IMR-90 (cell line): ENCODE measurements at regions not wholly inside any gene's neighbourhood (a gene's known extent, or its start where the extent isn't known, plus 50 kb on each side); places are given as distances from the start of the nearest gene placed in this dataset.

Source experiments
- ATAC-seq: fragments of 200-7000 bp; cut with Tn5 transposase; 2 replicates; pipeline ENCODE4 v1.9.1; 2020; ENCODE audit warnings: low read depth, mild to moderate bottlenecking, moderate library complexity
- BruUV-seq: library from RNA; stranded (reverse); fragments of 400-500 nt; replicated peaks from 2 replicates; lab custom pipeline; 2021; lab: Mats Ljungman, UMichigan
- CTCF ChIA-PET: fragments of 300-600 bp; formaldehyde crosslinking; extraction: SDS; loops from one replicate; lab custom pipeline; 2021; ENCODE audit warnings: antibody characterized with exemption; lab: Yijun Ruan, JAX
- POLR2A ChIA-PET: fragments of 300-600 bp; sonication (Branson Sonifier 250); formaldehyde crosslinking; loops from one replicate; lab custom pipeline; 2022; ENCODE audit warnings: antibody characterized with exemption; ENCODE audit not compliant: unreplicated experiment; lab: Charles Lee
- DNase-seq: peaks from one replicate; pipeline ENCODE4 v3.0.0; 2013
- H2AFZ ChIP-seq: replicated peaks from 2 replicates; pipeline ENCODE3; 2013; ENCODE audit warnings: low read length, mild to moderate bottlenecking; ENCODE audit not compliant: poor library complexity
- H2AK5ac ChIP-seq: 2 replicates; pipeline ENCODE4 v1.6.1; 2013; ENCODE audit warnings: low read depth, low read length, inconsistent platforms
- H2AK9ac ChIP-seq: replicated peaks from 2 replicates; pipeline ENCODE3; 2013; ENCODE audit warnings: mild to moderate bottlenecking, low read depth, low read length, moderate library complexity; ENCODE audit not compliant: poor library complexity
- H2BK120ac ChIP-seq: 2 replicates; pipeline ENCODE4 v1.6.1; 2013; ENCODE audit warnings: low read depth, low read length, inconsistent platforms
- H2BK15ac ChIP-seq: 3 replicates; pipeline ENCODE4 v1.6.1; 2013; ENCODE audit warnings: low read depth, low read length, inconsistent platforms
- H2BK20ac ChIP-seq: 2 replicates; pipeline ENCODE4 v1.6.1; 2013; ENCODE audit warnings: low read depth, mild to moderate bottlenecking, inconsistent platforms, low read length, moderate library complexity
- H2BK5ac ChIP-seq: 2 replicates; pipeline ENCODE4 v1.6.1; 2013; ENCODE audit warnings: mild to moderate bottlenecking, low read depth, low read length, inconsistent platforms; ENCODE audit not compliant: poor library complexity, severe bottlenecking
- H3K14ac ChIP-seq: replicated peaks from 2 replicates; pipeline ENCODE4 v1.6.1; 2013; ENCODE audit warnings: low read depth, low read length, inconsistent platforms
- H3K18ac ChIP-seq: 2 replicates; pipeline ENCODE4 v1.6.1; 2013; ENCODE audit warnings: low read depth, low read length, control low read depth
- H3K23ac ChIP-seq: 2 replicates; pipeline ENCODE4 v1.6.1; 2013; ENCODE audit warnings: low read depth, low read length, inconsistent platforms
- H3K27ac ChIP-seq: 2 replicates; pipeline ENCODE4 v1.5.1; 2013; ENCODE audit warnings: mild to moderate bottlenecking, control low read depth, low read length; ENCODE audit not compliant: insufficient read depth
- H3K27me3 ChIP-seq: 2 replicates; pipeline ENCODE4 v1.6.1; 2013; ENCODE audit warnings: low read length; ENCODE audit not compliant: control insufficient read depth, insufficient read depth
- H3K36me3 ChIP-seq: 2 replicates; pipeline ENCODE4 v1.6.1; 2013; ENCODE audit warnings: low read length, mixed read lengths; ENCODE audit not compliant: control insufficient read depth, insufficient read depth
- H3K4ac ChIP-seq: 2 replicates; pipeline ENCODE4 v1.6.1; 2013; ENCODE audit warnings: low read depth, low read length, inconsistent platforms
- H3K4me1 ChIP-seq: 2 replicates; pipeline ENCODE4 v1.6.1; 2013; ENCODE audit warnings: low read length, mixed read lengths; ENCODE audit not compliant: control insufficient read depth, insufficient read depth
- H3K4me2 ChIP-seq: 2 replicates; pipeline ENCODE4 v1.6.1; 2013; ENCODE audit warnings: low read depth, mild to moderate bottlenecking, control low read depth, low read length, moderate library complexity
- H3K4me3 ChIP-seq: 2 replicates; pipeline ENCODE4 v1.5.1; 2013; ENCODE audit warnings: low read depth, mild to moderate bottlenecking, control low read depth, low read length, moderate library complexity; ENCODE audit not compliant: insufficient read depth
- H3K56ac ChIP-seq: 2 replicates; pipeline ENCODE4 v1.6.1; 2013; ENCODE audit warnings: low read length, inconsistent platforms; ENCODE audit not compliant: insufficient read depth; ENCODE audit errors: extremely low read depth
- H3K79me1 ChIP-seq, 2 experiments: 2 replicates each; pipeline ENCODE4 v1.6.1; 2013; ENCODE audit warnings: low read length in 2 of 2, inconsistent platforms in 1 of 2, low read depth in 1 of 2
- H3K9ac ChIP-seq: 2 replicates; pipeline ENCODE4 v1.6.1; 2013; ENCODE audit warnings: low read depth, low read length, control low read depth
- H3K9me1 ChIP-seq: 2 replicates; pipeline ENCODE4 v1.6.1; 2013; ENCODE audit warnings: low read length, inconsistent platforms; ENCODE audit not compliant: insufficient read depth
- H3K9me3 ChIP-seq: 2 replicates; pipeline ENCODE4 v1.6.1; 2013; ENCODE audit warnings: low read length; ENCODE audit not compliant: control insufficient read depth, insufficient read depth
- H4K20me1 ChIP-seq: 2 replicates; pipeline ENCODE4 v1.6.1; 2013; ENCODE audit warnings: low read length, inconsistent platforms; ENCODE audit not compliant: insufficient read depth
- H4K5ac ChIP-seq: 2 replicates; pipeline ENCODE4 v1.6.1; 2013; ENCODE audit warnings: mild to moderate bottlenecking, low read depth, low read length, control low read depth
- H4K8ac ChIP-seq, 2 experiments: 2 replicates each; pipeline ENCODE4 v1.6.1; 2013; ENCODE audit warnings: low read depth in 2 of 2, low read length in 2 of 2, control low read depth in 1 of 2, inconsistent platforms in 1 of 2
- H4K91ac ChIP-seq: 2 replicates; pipeline ENCODE4 v1.6.1; 2013; ENCODE audit warnings: low read depth, low read length, inconsistent platforms; ENCODE audit not compliant: insufficient read depth
- CEBPB ChIP-seq: IDR thresholded peaks from 2 replicates; pipeline ENCODE4 v1.6.1; 2012; ENCODE audit warnings: low read depth, low read length, improper control_type of control experiment
- FOS ChIP-seq: fragments of 150-350 bp; IDR thresholded peaks from 2 replicates; pipeline ENCODE4 v1.6.1; 2016; ENCODE audit warnings: low read depth, low read length
- MAFK ChIP-seq: IDR thresholded peaks from 2 replicates; pipeline ENCODE4 v1.6.1; 2012; ENCODE audit warnings: low read depth, low read length, improper control_type of control experiment
- RAD21 ChIP-seq: IDR thresholded peaks from 2 replicates; pipeline ENCODE4 v1.6.1; 2012; ENCODE audit warnings: low read length, improper control_type of control experiment
- RCOR1 ChIP-seq: IDR thresholded peaks from 2 replicates; pipeline ENCODE4 v1.6.1; 2012; ENCODE audit warnings: mild to moderate bottlenecking, low read length, improper control_type of control experiment; ENCODE audit not compliant: insufficient replicate concordance
- RFX5 ChIP-seq: IDR thresholded peaks from 2 replicates; pipeline ENCODE4 v1.8.0; 2012; ENCODE audit warnings: low read depth, mild to moderate bottlenecking, low read length, moderate library complexity
- SMC3 ChIP-seq: fragments of 150-350 bp; IDR thresholded peaks from 2 replicates; pipeline ENCODE4 v1.6.1; 2016; ENCODE audit warnings: low read depth, mild to moderate bottlenecking, antibody characterized with exemption, low read length, moderate library complexity
- WGBS, 2 experiments: methylation state at CpG; one replicate each; pipeline versions ENCODE4 v1.1.5 to v1.1.7; 2013; ENCODE audit warnings: missing lambda C conversion rate in 2 of 2; ENCODE audit not compliant: insufficient read length in 1 of 2; ENCODE audit errors: extremely low coverage in 2 of 2; 5-methylcytosine and 5-hydroxymethylcytosine counted together
- dilution Hi-C: fragments of 300-500 bp; cut with HindIII; formaldehyde crosslinking; loops from one replicate; pipeline ENCODE4 v1.14.3; 2018; ENCODE audit warnings: low sequenced_read_pairs; ENCODE audit not compliant: unreplicated experiment
- in situ Hi-C: fragments of 300-500 bp; cut with MboI; formaldehyde crosslinking; loops from 3 replicates; pipeline ENCODE4 v1.14.3; 2019; ENCODE audit warnings: low sequenced_read_pairs, inconsistent platforms, mixed read lengths
- intact Hi-C: fragments of 100-400 bp; cut with micrococcal nuclease; formaldehyde crosslinking; loops from 2 replicates; pipeline ENCODE4 v1.10.0; 2022

- DNase-seq (no peak), ATAC-seq (no peak)
- Histone ChIP-seq H3K9me3 (peaks cover 3% of the 10 kb centered on the region), H2BK5ac (no peak overlapping the region), H2AFZ (no peak overlapping the region), H2BK120ac (no peak overlapping the region), H3K36me3 (no peaks in the 10 kb centered on the region), H4K20me1 (no peaks in the 10 kb centered on the region), H3K79me1 (no peaks in the 10 kb centered on the region), H3K4ac (no peak overlapping the region), H3K56ac (no peak overlapping the region), H3K4me1 (no peaks in the 10 kb centered on the region), H3K9me1 (no peaks in the 10 kb centered on the region), H2BK15ac (no peak overlapping the region), H3K9ac (no peak overlapping the region), H2AK9ac (no peak overlapping the region), H4K8ac (no peak overlapping the region), H2BK20ac (no peak overlapping the region), H4K5ac (no peak overlapping the region), H3K27me3 (no peaks in the 10 kb centered on the region), H2AK5ac (no peak overlapping the region), H3K18ac (no peak overlapping the region), H3K23ac (no peak overlapping the region), H3K4me2 (no peak overlapping the region), H3K14ac (no peak overlapping the region), H3K27ac (no peak overlapping the region), H4K91ac (no peak overlapping the region), H3K4me3 (no peak overlapping the region)
- ChIA-PET CTCF (no interaction called here), POLR2A (no interaction called here)
- dilution Hi-C loops: no loop called here
- in situ Hi-C loops: no loop called here
- no peak for TF ChIP-seq CEBPB
- TF ChIP-seq MAFK: no peak
- TF ChIP-seq SMC3: no peak
- no peak for TF ChIP-seq RFX5
- no peak for TF ChIP-seq FOS
- no peak for TF ChIP-seq RAD21
- TF ChIP-seq RCOR1: no peak
- no TSS peak for BruUV-seq
- intact Hi-C loops: no loop called here
- WGBS, 2 experiments: no CpG with 5 or more reads among the region's 5 CpGs
Measured at GRCh38 chr9:101995231-101995630, 256.8 kb upstream of the GRIN3A start.
